GM23338 (cell line): ENCODE measurements at regions not wholly inside any gene's neighbourhood (a gene's known extent, or its start where the extent isn't known, plus 50 kb on each side); places are given as distances from the start of the nearest gene placed in this dataset.

ENCODE experiments used
- ATAC-seq: fragments of 200-7000 bp; cut with Tn5 transposase; 3 replicates; pipeline ENCODE4 v1.9.1; 2020
- DNase-seq: peaks from one replicate; pipeline ENCODE4 v3.0.0-alpha.2; 2015; ENCODE audit warnings: low spot score
- H2AFZ ChIP-seq: fragments of 200-600 bp; sonication (generic); 2 replicates; pipeline ENCODE4 v1.8.0; 2016; ENCODE audit warnings: antibody characterized with exemption, mild to moderate bottlenecking, moderate library complexity
- H3F3A ChIP-seq: fragments of 200-600 bp; sonication (generic); replicated peaks from 2 replicates; pipeline ENCODE4 v1.8.0; 2017; ENCODE audit warnings: antibody characterized with exemption, mixed run types, low read depth
- H3K27ac ChIP-seq: fragments of 200-600 bp; sonication (generic); 2 replicates; pipeline ENCODE4 v1.6.1; 2016; ENCODE audit warnings: low read depth
- H3K27me3 ChIP-seq: fragments of 200-600 bp; sonication (generic); 2 replicates; pipeline ENCODE4 v1.8.0; 2016; ENCODE audit warnings: mild to moderate bottlenecking, mixed run types, moderate library complexity; ENCODE audit not compliant: insufficient read depth
- H3K36me3 ChIP-seq: fragments of 200-600 bp; sonication (generic); 2 replicates; pipeline ENCODE4 v1.8.0; 2016; ENCODE audit warnings: mild to moderate bottlenecking; ENCODE audit not compliant: insufficient read depth
- H3K4me1 ChIP-seq: fragments of 200-600 bp; sonication (generic); 2 replicates; pipeline ENCODE4 v1.8.0; 2016; ENCODE audit warnings: mild to moderate bottlenecking, moderate library complexity; ENCODE audit not compliant: insufficient read depth
- H3K4me2 ChIP-seq: fragments of 200-600 bp; sonication (generic); 2 replicates; pipeline ENCODE4 v1.7.1; 2017; ENCODE audit warnings: mixed run types
- H3K4me3 ChIP-seq: fragments of 200-600 bp; sonication (generic); 2 replicates; pipeline ENCODE4 v1.6.1; 2016; ENCODE audit warnings: mixed run types
- H3K79me2 ChIP-seq: fragments of 200-600 bp; sonication (generic); replicated peaks from 2 replicates; pipeline ENCODE4 v1.8.0; 2017; ENCODE audit warnings: mild to moderate bottlenecking; ENCODE audit not compliant: insufficient read depth
- H3K9me2 ChIP-seq: fragments of 200-600 bp; sonication (generic); 2 replicates; pipeline ENCODE4 v1.8.0; 2017; ENCODE audit not compliant: insufficient read depth
- H4K20me1 ChIP-seq: fragments of 200-600 bp; sonication (generic); replicated peaks from 2 replicates; pipeline ENCODE4 v1.8.0; 2017; ENCODE audit warnings: mild to moderate bottlenecking; ENCODE audit not compliant: insufficient read depth
- H3K27ac Mint-ChIP-seq: 2 replicates; pipeline ENCODE4 v1.8.0; 2020; ENCODE audit warnings: inconsistent platforms, mild to moderate bottlenecking, moderate library complexity, mixed read lengths
- H3K27me3 Mint-ChIP-seq: 3 replicates; pipeline ENCODE4 v1.8.0; 2022; ENCODE audit warnings: low read depth, mild to moderate bottlenecking, moderate library complexity, mixed read lengths, inconsistent platforms; ENCODE audit not compliant: insufficient read depth, poor library complexity
- H3K36me3 Mint-ChIP-seq: 3 replicates; pipeline ENCODE4 v1.8.0; 2021; ENCODE audit warnings: low read depth, mild to moderate bottlenecking, inconsistent platforms, moderate library complexity, mixed read lengths
- H3K4me1 Mint-ChIP-seq: 3 replicates; pipeline ENCODE4 v1.8.0; 2020; ENCODE audit warnings: mild to moderate bottlenecking, inconsistent platforms, mixed read lengths
- H3K4me3 Mint-ChIP-seq: 3 replicates; pipeline ENCODE4 v1.8.0; 2021; ENCODE audit warnings: moderate library complexity, mild to moderate bottlenecking, inconsistent platforms, mixed read lengths
- H3K9me3 Mint-ChIP-seq: 3 replicates; pipeline ENCODE4 v1.8.0; 2020; ENCODE audit warnings: moderate library complexity, mild to moderate bottlenecking, inconsistent platforms, mixed read lengths
- CTCF ChIP-seq, 2 experiments: fragments of 200-600 bp in 1 of 2; sonication (generic) in 1 of 2; conservative IDR thresholded peaks; 2 replicates each; pipeline versions ENCODE4 v1.5.1 to v1.6.1; 2016 to 2017; ENCODE audit warnings: antibody characterized with exemption in 2 of 2, low read depth in 2 of 2, mild to moderate bottlenecking in 2 of 2, moderate library complexity in 1 of 2
- EZH2 ChIP-seq: fragments of 200-600 bp; sonication (generic); IDR thresholded peaks from one replicate; pipeline ENCODE4 v1.8.0; 2017; ENCODE audit warnings: antibody characterized with exemption, mild to moderate bottlenecking, low read depth; ENCODE audit not compliant: unreplicated experiment
- EZH2phosphoT487 ChIP-seq: fragments of 200-600 bp; sonication (generic); IDR thresholded peaks from one replicate; pipeline ENCODE4 v1.8.1; 2018; ENCODE audit warnings: antibody characterized with exemption; ENCODE audit not compliant: unreplicated experiment
- POLR2AphosphoS5 ChIP-seq: IDR thresholded peaks from 2 replicates; pipeline ENCODE4 v1.6.1; 2016; ENCODE audit warnings: antibody characterized with exemption, low read depth
- ZNF114 ChIP-seq: fragments of 250-450 bp; sonication (Bioruptor Pico); IDR thresholded peaks from 2 replicates; pipeline ENCODE4 v1.5.0; 2020; ENCODE audit warnings: mild to moderate bottlenecking, moderate library complexity
- ZNF331 ChIP-seq: fragments of 250-450 bp; sonication (Bioruptor Pico); IDR thresholded peaks from 2 replicates; pipeline ENCODE4 v1.5.0; 2020; ENCODE audit warnings: low read depth, mild to moderate bottlenecking, moderate library complexity
- ZNF462 ChIP-seq: fragments of 250-450 bp; sonication (Bioruptor Pico); IDR thresholded peaks from 2 replicates; pipeline ENCODE4 v1.5.0; 2020; ENCODE audit warnings: mild to moderate bottlenecking, moderate library complexity
- TF ChIP-seq, protein P1 (sequence below): IDR thresholded peaks from one replicate; pipeline ENCODE4 v1.6.1; 2018; ENCODE audit warnings: antibody characterized with exemption; ENCODE audit not compliant: unreplicated experiment

DNA sequence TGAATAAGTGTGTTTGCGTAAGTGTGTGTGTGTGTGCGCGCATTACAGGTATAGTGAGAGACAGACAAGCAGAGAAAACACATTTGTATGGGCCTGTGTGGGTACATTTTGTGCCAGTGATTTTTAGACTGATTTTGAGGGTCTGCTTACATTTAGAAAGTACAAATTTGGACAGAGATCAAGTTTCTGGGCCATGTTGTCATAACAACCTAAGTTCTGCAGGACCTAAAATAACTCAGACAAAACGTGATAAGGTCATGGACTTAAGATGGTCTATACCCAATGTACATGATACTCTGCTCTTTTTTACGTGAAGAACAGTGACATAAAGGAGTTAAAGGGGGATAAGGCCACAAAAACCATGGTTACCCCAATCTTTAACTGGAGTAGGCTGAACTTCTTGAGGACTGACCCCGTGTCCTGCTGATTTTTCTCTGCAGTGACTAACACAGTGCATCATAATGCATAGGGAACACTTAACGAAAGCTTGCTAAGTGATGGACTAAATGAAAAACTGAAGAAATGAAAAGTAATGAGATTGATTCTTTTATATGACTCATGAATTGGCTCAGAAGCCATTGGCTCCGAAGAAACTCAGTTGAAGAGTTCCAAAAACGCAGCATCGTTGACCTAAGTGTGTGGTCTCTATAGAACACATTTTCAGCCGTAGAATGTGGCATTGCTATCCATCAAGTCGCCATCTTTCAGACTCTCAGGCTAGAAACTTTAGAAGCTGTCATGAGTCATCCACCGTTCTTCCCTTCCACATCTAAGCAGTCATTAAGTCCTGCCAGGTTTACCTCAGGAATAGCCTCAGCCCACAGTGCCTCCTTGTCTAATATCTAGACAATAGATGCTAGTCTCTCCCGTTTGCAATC, 61.6 kb upstream of the NCOA1 start:
- no peaks in the 10 kb centered on the region; the same call in 2 of the 3 replicates for H3K9me3 Mint-ChIP-seq

More for the DNA sequence above, 61.6 kb upstream of the NCOA1 start:
- Histone ChIP-seq H3K27me3 (no peaks in the 10 kb centered on the region), H3K27ac (no peak overlapping the region), H3K79me2 (no peaks in the 10 kb centered on the region), H3K4me3 (no peak overlapping the region), H3K4me2 (no peak overlapping the region), H3K4me1 (no peaks in the 10 kb centered on the region), H2AFZ (peak overlapping the region; percentile 38; the same call in 1 of the 2 replicates), H4K20me1 (no peaks in the 10 kb centered on the region), H3K9me2 (no peaks in the 10 kb centered on the region), H3F3A (no peaks in the 10 kb centered on the region), H3K36me3 (no peaks in the 10 kb centered on the region)
- Mint-ChIP-seq H3K27ac (no peak overlapping the region), H3K4me3 (no peak overlapping the region), H3K4me1 (no peaks in the 10 kb centered on the region), H3K36me3 (no peaks in the 10 kb centered on the region), H3K27me3 (peaks cover 6% of the 10 kb centered on the region)
- no peak for DNase-seq
- no peak for ATAC-seq
- TF ChIP-seq EZH2 (no peak), POLR2AphosphoS5 (no peak), ZNF331 (CRISPR knock-in tag) (no peak), EZH2phosphoT487 (no peak), CTCF (conservative IDR thresholded peaks at IDR 0.05; ENCODE audit: low read depth in 2 of 2) (no peak), ZNF114 (CRISPR knock-in tag) (no peak), ZNF462 (CRISPR knock-in tag) (no peak)
- TF ChIP-seq, protein P1, sequence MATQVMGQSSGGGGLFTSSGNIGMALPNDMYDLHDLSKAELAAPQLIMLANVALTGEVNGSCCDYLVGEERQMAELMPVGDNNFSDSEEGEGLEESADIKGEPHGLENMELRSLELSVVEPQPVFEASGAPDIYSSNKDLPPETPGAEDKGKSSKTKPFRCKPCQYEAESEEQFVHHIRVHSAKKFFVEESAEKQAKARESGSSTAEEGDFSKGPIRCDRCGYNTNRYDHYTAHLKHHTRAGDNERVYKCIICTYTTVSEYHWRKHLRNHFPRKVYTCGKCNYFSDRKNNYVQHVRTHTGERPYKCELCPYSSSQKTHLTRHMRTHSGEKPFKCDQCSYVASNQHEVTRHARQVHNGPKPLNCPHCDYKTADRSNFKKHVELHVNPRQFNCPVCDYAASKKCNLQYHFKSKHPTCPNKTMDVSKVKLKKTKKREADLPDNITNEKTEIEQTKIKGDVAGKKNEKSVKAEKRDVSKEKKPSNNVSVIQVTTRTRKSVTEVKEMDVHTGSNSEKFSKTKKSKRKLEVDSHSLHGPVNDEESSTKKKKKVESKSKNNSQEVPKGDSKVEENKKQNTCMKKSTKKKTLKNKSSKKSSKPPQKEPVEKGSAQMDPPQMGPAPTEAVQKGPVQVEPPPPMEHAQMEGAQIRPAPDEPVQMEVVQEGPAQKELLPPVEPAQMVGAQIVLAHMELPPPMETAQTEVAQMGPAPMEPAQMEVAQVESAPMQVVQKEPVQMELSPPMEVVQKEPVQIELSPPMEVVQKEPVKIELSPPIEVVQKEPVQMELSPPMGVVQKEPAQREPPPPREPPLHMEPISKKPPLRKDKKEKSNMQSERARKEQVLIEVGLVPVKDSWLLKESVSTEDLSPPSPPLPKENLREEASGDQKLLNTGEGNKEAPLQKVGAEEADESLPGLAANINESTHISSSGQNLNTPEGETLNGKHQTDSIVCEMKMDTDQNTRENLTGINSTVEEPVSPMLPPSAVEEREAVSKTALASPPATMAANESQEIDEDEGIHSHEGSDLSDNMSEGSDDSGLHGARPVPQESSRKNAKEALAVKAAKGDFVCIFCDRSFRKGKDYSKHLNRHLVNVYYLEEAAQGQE, result no peak
